ENCODE measurements at regions not wholly inside any gene's neighbourhood (a gene's known extent, or its start where the extent isn't known, plus 50 kb on each side); places are given as distances from the start of the nearest gene placed in this dataset.

DNA sequence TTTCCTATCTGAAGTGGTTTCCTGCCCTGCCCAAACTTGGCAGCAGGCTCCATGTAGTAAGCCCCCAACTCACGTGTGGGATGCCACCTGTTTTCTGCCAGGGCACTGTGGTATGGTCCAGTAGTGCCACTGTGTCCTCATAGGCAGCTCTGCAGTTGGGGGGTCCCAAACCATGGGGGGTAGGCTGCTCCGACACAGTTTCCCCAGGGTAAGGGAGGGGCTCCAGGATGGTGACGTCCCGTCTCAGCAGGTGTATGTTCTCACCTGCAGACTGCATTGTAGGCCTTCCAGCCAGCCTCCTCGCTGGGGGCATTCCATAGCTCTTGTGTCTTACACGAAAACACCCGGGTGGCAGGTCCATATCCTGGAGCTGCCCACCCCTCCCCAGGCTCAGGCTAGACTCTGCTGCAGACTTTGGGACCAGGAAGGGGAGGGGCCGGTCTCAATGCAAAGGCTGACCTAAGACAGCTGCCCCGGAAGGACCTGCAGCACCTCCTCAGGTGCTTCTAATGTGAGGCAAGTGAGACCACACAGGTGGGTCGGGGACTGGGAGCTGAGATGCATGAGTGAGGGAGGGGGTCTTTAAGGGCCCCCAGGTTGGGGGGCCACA, 330.5 kb upstream of the IRX4 start:
- H3K4me3 ChIP-seq (ENCODE audit: low read length) = no peak overlapping the region
- TF ChIP-seq, protein P1, sequence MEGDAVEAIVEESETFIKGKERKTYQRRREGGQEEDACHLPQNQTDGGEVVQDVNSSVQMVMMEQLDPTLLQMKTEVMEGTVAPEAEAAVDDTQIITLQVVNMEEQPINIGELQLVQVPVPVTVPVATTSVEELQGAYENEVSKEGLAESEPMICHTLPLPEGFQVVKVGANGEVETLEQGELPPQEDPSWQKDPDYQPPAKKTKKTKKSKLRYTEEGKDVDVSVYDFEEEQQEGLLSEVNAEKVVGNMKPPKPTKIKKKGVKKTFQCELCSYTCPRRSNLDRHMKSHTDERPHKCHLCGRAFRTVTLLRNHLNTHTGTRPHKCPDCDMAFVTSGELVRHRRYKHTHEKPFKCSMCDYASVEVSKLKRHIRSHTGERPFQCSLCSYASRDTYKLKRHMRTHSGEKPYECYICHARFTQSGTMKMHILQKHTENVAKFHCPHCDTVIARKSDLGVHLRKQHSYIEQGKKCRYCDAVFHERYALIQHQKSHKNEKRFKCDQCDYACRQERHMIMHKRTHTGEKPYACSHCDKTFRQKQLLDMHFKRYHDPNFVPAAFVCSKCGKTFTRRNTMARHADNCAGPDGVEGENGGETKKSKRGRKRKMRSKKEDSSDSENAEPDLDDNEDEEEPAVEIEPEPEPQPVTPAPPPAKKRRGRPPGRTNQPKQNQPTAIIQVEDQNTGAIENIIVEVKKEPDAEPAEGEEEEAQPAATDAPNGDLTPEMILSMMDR (IDR thresholded peaks at IDR 0.05; ENCODE audit: poor library complexity, severe bottlenecking) = no peak
- TF ChIP-seq, protein P2, sequence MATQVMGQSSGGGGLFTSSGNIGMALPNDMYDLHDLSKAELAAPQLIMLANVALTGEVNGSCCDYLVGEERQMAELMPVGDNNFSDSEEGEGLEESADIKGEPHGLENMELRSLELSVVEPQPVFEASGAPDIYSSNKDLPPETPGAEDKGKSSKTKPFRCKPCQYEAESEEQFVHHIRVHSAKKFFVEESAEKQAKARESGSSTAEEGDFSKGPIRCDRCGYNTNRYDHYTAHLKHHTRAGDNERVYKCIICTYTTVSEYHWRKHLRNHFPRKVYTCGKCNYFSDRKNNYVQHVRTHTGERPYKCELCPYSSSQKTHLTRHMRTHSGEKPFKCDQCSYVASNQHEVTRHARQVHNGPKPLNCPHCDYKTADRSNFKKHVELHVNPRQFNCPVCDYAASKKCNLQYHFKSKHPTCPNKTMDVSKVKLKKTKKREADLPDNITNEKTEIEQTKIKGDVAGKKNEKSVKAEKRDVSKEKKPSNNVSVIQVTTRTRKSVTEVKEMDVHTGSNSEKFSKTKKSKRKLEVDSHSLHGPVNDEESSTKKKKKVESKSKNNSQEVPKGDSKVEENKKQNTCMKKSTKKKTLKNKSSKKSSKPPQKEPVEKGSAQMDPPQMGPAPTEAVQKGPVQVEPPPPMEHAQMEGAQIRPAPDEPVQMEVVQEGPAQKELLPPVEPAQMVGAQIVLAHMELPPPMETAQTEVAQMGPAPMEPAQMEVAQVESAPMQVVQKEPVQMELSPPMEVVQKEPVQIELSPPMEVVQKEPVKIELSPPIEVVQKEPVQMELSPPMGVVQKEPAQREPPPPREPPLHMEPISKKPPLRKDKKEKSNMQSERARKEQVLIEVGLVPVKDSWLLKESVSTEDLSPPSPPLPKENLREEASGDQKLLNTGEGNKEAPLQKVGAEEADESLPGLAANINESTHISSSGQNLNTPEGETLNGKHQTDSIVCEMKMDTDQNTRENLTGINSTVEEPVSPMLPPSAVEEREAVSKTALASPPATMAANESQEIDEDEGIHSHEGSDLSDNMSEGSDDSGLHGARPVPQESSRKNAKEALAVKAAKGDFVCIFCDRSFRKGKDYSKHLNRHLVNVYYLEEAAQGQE (IDR thresholded peaks at IDR 0.05; ENCODE audit: borderline replicate concordance) = no peak
- TF ChIP-seq EP300 (conservative IDR thresholded peaks at IDR 0.05; ENCODE audit: poor library complexity, severe bottlenecking) = no peak
- no peak for TF ChIP-seq TAF1 (IDR thresholded peaks at IDR 0.05; ENCODE audit: low read depth)
- no peak for TF ChIP-seq POLR2AphosphoS5 (IDR thresholded peaks at IDR 0.05)
- TF ChIP-seq SMC3 (conservative IDR thresholded peaks at IDR 0.05; ENCODE audit: poor library complexity) = no peak
- no peak for TF ChIP-seq RAD21 (conservative IDR thresholded peaks at IDR 0.05)
- TF ChIP-seq MXI1 (conservative IDR thresholded peaks at IDR 0.05; ENCODE audit: poor library complexity, severe bottlenecking) = no peak
- TF ChIP-seq EZH2 (IDR thresholded peaks at IDR 0.05; ENCODE audit: borderline replicate concordance, insufficient read depth, low read length, poor library complexity, severe bottlenecking) = no peak
- H3K36me3 ChIP-seq (ENCODE audit: insufficient read depth, low read length) = no peaks in the 10 kb centered on the region
- H3K27ac ChIP-seq (ENCODE audit: low read length) = no peak overlapping the region
- H3K9me3 ChIP-seq (ENCODE audit: low read length) = peaks cover 5% of the 10 kb centered on the region
- H3K27me3 ChIP-seq (ENCODE audit: insufficient read depth, low read depth, low read length) = peaks cover 92% of the 10 kb centered on the region
- H2AFZ ChIP-seq (ENCODE audit: low read depth, low read length) = no peak overlapping the region
- H4K20me1 ChIP-seq (ENCODE audit: insufficient read depth) = no peaks in the 10 kb centered on the region
- H3K4me2 ChIP-seq (ENCODE audit: low read length) = no peak overlapping the region
- H3K9me2 ChIP-seq (ENCODE audit: insufficient read depth, low read length) = no peaks in the 10 kb centered on the region
- H3K9ac ChIP-seq (ENCODE audit: low read length) = no peak overlapping the region
- no peaks in the 10 kb centered on the region for H3K79me2 ChIP-seq (replicated peaks; ENCODE audit: insufficient read depth, low read length)
- no peaks in the 10 kb centered on the region for H3F3A ChIP-seq (ENCODE audit: insufficient read depth, low read length, poor library complexity, severe bottlenecking)

DNA sequence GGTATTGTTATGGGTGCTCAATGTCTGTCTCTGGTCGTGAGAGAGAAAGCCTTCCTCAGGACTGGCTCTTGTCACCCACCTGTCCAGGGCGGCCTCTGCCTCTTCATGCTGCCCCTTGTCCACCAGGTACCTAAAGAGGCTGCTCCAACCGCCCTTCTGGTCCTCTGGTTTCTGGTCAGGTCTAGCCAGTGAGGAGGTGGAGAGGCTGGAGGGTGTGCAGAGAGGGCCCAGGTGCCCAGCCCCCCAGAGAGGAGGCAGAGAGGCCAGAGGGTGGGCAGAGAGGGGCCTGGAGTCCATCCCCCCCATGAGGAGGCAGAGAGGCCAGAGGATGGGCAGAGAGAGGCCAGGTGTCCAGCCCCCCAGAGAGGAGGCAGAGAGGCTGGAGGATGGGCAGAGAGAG, 329.8 kb upstream of the IRX4 start:
- Histone ChIP-seq H3K4me3 (ENCODE audit: low read length) (no peak overlapping the region), H3K9me2 (ENCODE audit: insufficient read depth, low read length) (no peaks in the 10 kb centered on the region), H4K20me1 (ENCODE audit: insufficient read depth) (no peaks in the 10 kb centered on the region), H3K9me3 (ENCODE audit: low read length) (peaks cover 5% of the 10 kb centered on the region), H3K79me2 (replicated peaks; ENCODE audit: insufficient read depth, low read length) (no peaks in the 10 kb centered on the region), H2AFZ (ENCODE audit: low read depth, low read length) (no peak overlapping the region), H3K9ac (ENCODE audit: low read length) (no peak overlapping the region), H3K36me3 (ENCODE audit: insufficient read depth, low read length) (no peaks in the 10 kb centered on the region), H3K27ac (ENCODE audit: low read length) (no peak overlapping the region), H3K4me2 (ENCODE audit: low read length) (no peak overlapping the region), H3K27me3 (ENCODE audit: insufficient read depth, low read depth, low read length) (peaks cover 96% of the 10 kb centered on the region), H3F3A (ENCODE audit: insufficient read depth, low read length, poor library complexity, severe bottlenecking) (no peaks in the 10 kb centered on the region)
- TF ChIP-seq MXI1 (conservative IDR thresholded peaks at IDR 0.05; ENCODE audit: poor library complexity, severe bottlenecking) = no peak
- TF ChIP-seq, protein P1 (IDR thresholded peaks at IDR 0.05; ENCODE audit: poor library complexity, severe bottlenecking) = no peak

Measured in neural cell (in vitro differentiated cells).